ENCODE measurements at regions not wholly inside any gene's neighbourhood (a gene's known extent, or its start where the extent isn't known, plus 50 kb on each side); places are given as distances from the start of the nearest gene placed in this dataset.

DNA sequence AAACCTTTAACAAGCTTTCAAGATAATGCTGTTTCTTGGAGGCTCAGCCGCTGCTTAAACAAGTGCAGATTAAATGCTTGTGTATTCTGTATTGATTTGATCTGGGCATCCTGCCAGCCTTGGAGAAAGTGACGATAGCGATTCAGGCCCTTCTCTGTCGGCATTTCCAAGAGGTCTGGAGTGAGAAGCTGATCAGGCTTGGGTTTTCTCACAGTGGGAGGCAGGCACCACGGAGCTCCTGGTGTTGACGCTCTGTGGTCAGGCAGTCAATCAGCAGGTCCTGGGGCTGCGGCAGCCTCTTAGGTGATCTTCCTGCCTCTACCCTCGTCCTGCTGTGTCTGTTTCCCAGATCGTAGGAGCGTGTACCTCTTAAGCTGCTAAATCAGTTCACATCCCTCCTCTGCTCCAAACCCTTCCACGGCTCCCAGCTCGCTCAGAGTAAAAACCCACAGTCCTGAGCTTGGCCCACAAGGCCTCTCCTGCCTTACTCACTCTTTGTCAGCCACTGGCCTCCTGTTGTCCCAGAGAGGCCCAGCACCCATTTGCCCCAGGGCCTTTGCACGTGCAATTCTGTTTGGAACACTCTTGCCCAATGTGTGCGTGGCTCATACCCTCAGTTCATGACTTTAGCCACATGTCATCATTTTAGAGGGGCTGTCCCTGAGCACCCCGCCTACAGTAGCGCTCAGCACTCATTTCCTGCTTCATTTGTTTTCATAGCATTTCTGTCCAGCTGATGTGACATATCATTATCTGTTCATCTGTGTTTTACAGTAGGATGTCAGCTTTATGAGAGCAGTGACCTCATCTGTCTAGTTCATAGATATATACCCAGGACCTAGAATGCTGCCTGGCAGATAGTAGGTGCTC lies 155.4 kb downstream of the AACS start:
- Histone ChIP-seq H3K4me1 (ENCODE audit: insufficient read depth) (no peaks in the 10 kb centered on the region), H3K4me2 (ENCODE audit: unreplicated experiment) (no peak overlapping the region), H3K9me3 (ENCODE audit: low read depth) (no peaks in the 10 kb centered on the region), H3K9ac (no peak overlapping the region), H3K4me3 (no peak overlapping the region), H3K27me3 (replicated peaks; ENCODE audit: insufficient read depth) (no peaks in the 10 kb centered on the region), H2AFZ (no peak overlapping the region), H3K9me2 (ENCODE audit: insufficient read depth) (no peaks in the 10 kb centered on the region), H3F3A (ENCODE audit: insufficient read depth) (no peaks in the 10 kb centered on the region), H3K27ac (no peak overlapping the region), H3K36me3 (ENCODE audit: low read depth) (no peaks in the 10 kb centered on the region), H4K20me1 (ENCODE audit: insufficient read depth) (no peaks in the 10 kb centered on the region), H3K79me2 (ENCODE audit: insufficient read depth) (no peaks in the 10 kb centered on the region)
- DNase-seq: no peak
- 52% methylated on average over 16 of the region's 16 CpGs for WGBS, 2 experiments (ENCODE audit: low coverage in 1 of 2, low lambda C conversion rate in 2 of 2, missing lambda C conversion rate in 2 of 2)
- TF ChIP-seq EZH2phosphoT487 (IDR thresholded peaks at IDR 0.05; ENCODE audit: insufficient read depth, low read depth): no peak
- no peak for TF ChIP-seq EZH2 (IDR thresholded peaks at IDR 0.05; ENCODE audit: insufficient read depth, poor library complexity, severe bottlenecking)
- in situ Hi-C loops (cut with MboI): no loop called here

DNA sequence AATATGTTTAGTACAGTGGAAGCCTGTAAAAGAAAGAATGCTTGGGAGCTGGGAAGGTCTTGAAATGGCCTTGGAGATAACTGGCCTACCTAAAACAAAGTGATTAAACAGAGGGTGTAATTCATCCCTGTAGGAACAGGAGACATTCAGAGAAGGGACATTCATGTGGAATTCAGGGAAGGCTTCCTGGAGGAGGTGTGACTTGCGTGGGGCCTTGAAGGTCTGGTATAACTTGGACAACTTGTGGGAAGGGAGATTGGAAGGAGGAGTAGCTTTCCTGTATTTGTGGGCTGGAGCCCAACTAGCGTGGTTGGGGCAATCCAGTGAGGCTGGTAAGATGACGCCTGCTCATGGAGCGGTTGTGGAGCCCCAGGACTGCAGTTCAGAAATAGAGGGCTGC lies 156.4 kb downstream of the AACS start:
- in situ Hi-C loops (cut with MboI): no loop called here
- H4K20me1 ChIP-seq (ENCODE audit: insufficient read depth): no peaks in the 10 kb centered on the region
- no peak overlapping the region for H3K9ac ChIP-seq
- no peaks in the 10 kb centered on the region for H3K9me2 ChIP-seq (ENCODE audit: insufficient read depth)
- no peaks in the 10 kb centered on the region for H3K79me2 ChIP-seq (ENCODE audit: insufficient read depth)
- H3K4me1 ChIP-seq (ENCODE audit: insufficient read depth): no peaks in the 10 kb centered on the region
- H3K9me3 ChIP-seq (ENCODE audit: low read depth): no peaks in the 10 kb centered on the region
- H2AFZ ChIP-seq: no peak overlapping the region
- no peak for DNase-seq
- H3F3A ChIP-seq (ENCODE audit: insufficient read depth): no peaks in the 10 kb centered on the region
- H3K36me3 ChIP-seq (ENCODE audit: low read depth): no peaks in the 10 kb centered on the region
- no peaks in the 10 kb centered on the region for H3K27me3 ChIP-seq (replicated peaks; ENCODE audit: insufficient read depth)
- no peak overlapping the region for H3K27ac ChIP-seq
- no peak for TF ChIP-seq EZH2 (IDR thresholded peaks at IDR 0.05; ENCODE audit: insufficient read depth, poor library complexity, severe bottlenecking)
- no peak for TF ChIP-seq EZH2phosphoT487 (IDR thresholded peaks at IDR 0.05; ENCODE audit: insufficient read depth, low read depth)
- no peak overlapping the region for H3K4me2 ChIP-seq (ENCODE audit: unreplicated experiment)
- 66 to 74% methylated on average over 4 of the region's 4 CpGs for WGBS, 2 experiments (ENCODE audit: low coverage in 1 of 2, low lambda C conversion rate in 2 of 2, missing lambda C conversion rate in 2 of 2)
- H3K4me3 ChIP-seq: no peak overlapping the region

DNA sequence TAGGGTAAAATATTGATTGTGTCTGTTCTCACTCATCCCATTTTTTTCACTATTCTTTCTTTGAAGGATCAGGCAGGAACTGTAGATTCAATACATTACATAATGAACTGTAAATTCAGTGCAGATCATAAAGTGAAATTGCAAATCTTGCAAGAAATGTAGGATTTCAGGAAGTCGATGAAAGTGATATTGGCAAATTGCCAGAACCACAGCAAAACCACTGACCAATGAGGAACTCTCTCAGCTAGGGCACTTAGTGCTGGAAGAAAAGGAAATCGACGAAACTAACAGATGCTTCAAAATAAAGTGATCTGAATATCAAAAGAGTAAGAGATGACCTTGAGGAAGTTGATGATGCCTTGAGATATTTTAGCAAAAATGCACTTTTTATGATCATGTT lies 157.6 kb downstream of the AACS start:
- H3K79me2 ChIP-seq (ENCODE audit: insufficient read depth): no peaks in the 10 kb centered on the region
- no peak for DNase-seq
- H3K27me3 ChIP-seq (replicated peaks; ENCODE audit: insufficient read depth): no peaks in the 10 kb centered on the region
- H3K4me2 ChIP-seq (ENCODE audit: unreplicated experiment): no peak overlapping the region
- H3K9ac ChIP-seq: no peak overlapping the region
- H2AFZ ChIP-seq: no peak overlapping the region
- no peak overlapping the region for H3K27ac ChIP-seq
- H3K4me3 ChIP-seq: no peak overlapping the region
- in situ Hi-C loops (cut with MboI): no loop called here
- no peaks in the 10 kb centered on the region for H3K36me3 ChIP-seq (ENCODE audit: low read depth)
- TF ChIP-seq EZH2phosphoT487 (IDR thresholded peaks at IDR 0.05; ENCODE audit: insufficient read depth, low read depth): no peak
- TF ChIP-seq EZH2 (IDR thresholded peaks at IDR 0.05; ENCODE audit: insufficient read depth, poor library complexity, severe bottlenecking): no peak
- no peaks in the 10 kb centered on the region for H3K4me1 ChIP-seq (ENCODE audit: insufficient read depth)
- no peaks in the 10 kb centered on the region for H3K9me2 ChIP-seq (ENCODE audit: insufficient read depth)
- H3K9me3 ChIP-seq (ENCODE audit: low read depth): no peaks in the 10 kb centered on the region
- 47 to 58% methylated on average over 3 of the region's 3 CpGs for WGBS, 2 experiments (ENCODE audit: low coverage in 1 of 2, low lambda C conversion rate in 2 of 2, missing lambda C conversion rate in 2 of 2)
- no peaks in the 10 kb centered on the region for H3F3A ChIP-seq (ENCODE audit: insufficient read depth)
- H4K20me1 ChIP-seq (ENCODE audit: insufficient read depth): no peaks in the 10 kb centered on the region

DNA sequence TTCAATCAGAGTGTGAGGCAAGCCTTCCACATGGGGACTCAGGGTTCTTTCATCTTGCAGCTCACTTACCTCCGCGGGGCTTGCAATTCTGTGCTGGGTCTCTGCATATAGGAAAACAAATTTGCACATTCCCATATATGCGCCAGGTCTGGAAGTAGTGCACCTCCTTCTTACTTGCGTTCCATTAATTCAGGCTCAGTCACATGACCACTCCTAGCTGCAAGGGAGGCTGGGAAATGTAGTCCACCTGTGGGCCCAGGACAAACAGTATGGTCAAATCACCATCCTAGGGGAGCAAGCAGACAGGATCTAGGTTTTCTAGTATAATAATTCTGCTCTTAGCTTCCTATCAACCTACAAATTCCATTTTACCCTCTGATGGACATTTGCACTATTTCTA lies 160.4 kb downstream of the AACS start:
- Histone ChIP-seq H4K20me1 (ENCODE audit: insufficient read depth) (no peaks in the 10 kb centered on the region), H3K4me2 (ENCODE audit: unreplicated experiment) (no peak overlapping the region), H3K27me3 (replicated peaks; ENCODE audit: insufficient read depth) (no peaks in the 10 kb centered on the region), H3K9me2 (ENCODE audit: insufficient read depth) (no peaks in the 10 kb centered on the region), H3K79me2 (ENCODE audit: insufficient read depth) (no peaks in the 10 kb centered on the region), H3K4me1 (ENCODE audit: insufficient read depth) (no peaks in the 10 kb centered on the region), H3K4me3 (no peak overlapping the region), H3K9me3 (ENCODE audit: low read depth) (no peaks in the 10 kb centered on the region), H3K36me3 (ENCODE audit: low read depth) (no peaks in the 10 kb centered on the region), H3K27ac (no peak overlapping the region), H3F3A (ENCODE audit: insufficient read depth) (no peaks in the 10 kb centered on the region), H2AFZ (no peak overlapping the region), H3K9ac (no peak overlapping the region)
- in situ Hi-C loops (cut with MboI): no loop called here
- DNase-seq: no peak
- WGBS, 2 experiments (ENCODE audit: low coverage in 1 of 2, low lambda C conversion rate in 2 of 2, missing lambda C conversion rate in 2 of 2): 86 to 87% methylated on average over 4 of the region's 4 CpGs
- TF ChIP-seq EZH2phosphoT487 (IDR thresholded peaks at IDR 0.05; ENCODE audit: insufficient read depth, low read depth): no peak
- no peak for TF ChIP-seq EZH2 (IDR thresholded peaks at IDR 0.05; ENCODE audit: insufficient read depth, poor library complexity, severe bottlenecking)

All from GM23248 (cell line).